Left ventricle myocardium inferior (tissue), 1 donor: ENCODE measurements at regions not wholly inside any gene's neighbourhood (a gene's known extent, or its start where the extent isn't known, plus 50 kb on each side); places are given as distances from the start of the nearest gene placed in this dataset.
A peak's percentile ranks its signal among the peaks of the same experiment; 100 is the strongest.

Experiments used
- DNase-seq: peaks from one replicate; pipeline ENCODE4 v3.0.0-alpha.2; 2020
- H3K27ac ChIP-seq: fragments of 200-600 bp; replicated peaks from 2 replicates; pipeline ENCODE4 v1.8.0; 2021
- H3K27me3 ChIP-seq: fragments of 200-600 bp; 2 replicates; pipeline ENCODE4 v1.8.0; 2021; ENCODE audit warnings: low read depth
- H3K36me3 ChIP-seq: fragments of 200-600 bp; 2 replicates; pipeline ENCODE4 v1.8.0; 2021
- H3K4me1 ChIP-seq: fragments of 200-600 bp; 2 replicates; pipeline ENCODE4 v1.8.0; 2021
- H3K4me3 ChIP-seq: fragments of 200-600 bp; 2 replicates; pipeline ENCODE4 v1.8.0; 2021; ENCODE audit warnings: mild to moderate bottlenecking, moderate library complexity
- H3K9me3 ChIP-seq: fragments of 200-600 bp; replicated peaks from 2 replicates; pipeline ENCODE4 v1.8.0; 2021
- CTCF ChIP-seq: fragments of 200-600 bp; IDR thresholded peaks from 2 replicates; pipeline ENCODE4 v1.8.0; 2021; ENCODE audit warnings: antibody characterized with exemption, mild to moderate bottlenecking, borderline replicate concordance
- intact Hi-C: fragments of 100-400 bp; cut with micrococcal nuclease; formaldehyde crosslinking; loops from one replicate; pipeline ENCODE4 v1.11.0; 2022
- donor health status: DM: no; HTN: yes; CAD: no; lungs with severe emphysema.

DNA sequence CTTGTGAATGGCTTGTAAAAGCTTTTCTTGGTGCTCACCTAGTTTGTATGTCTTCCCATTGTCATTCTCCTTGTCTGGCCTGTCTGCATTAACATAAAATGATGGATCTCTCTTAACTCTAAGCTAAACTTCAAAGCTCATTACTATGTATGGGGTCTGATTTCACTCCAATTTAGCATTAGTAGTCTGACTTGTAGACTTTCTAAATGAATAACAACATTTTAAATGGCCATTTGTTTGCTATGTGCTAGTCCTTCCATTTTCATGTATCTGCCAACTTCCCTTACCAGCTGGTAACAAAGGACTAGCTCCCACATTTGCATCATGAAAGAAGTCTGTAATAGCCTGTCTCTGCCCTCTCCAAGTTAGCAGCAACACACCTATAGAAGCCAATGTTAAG is 324.2 kb upstream of the RGPD4 start:
- intact Hi-C loops: no loop called here
- Histone ChIP-seq H3K4me1 (no peaks in the 10 kb centered on the region), H3K27ac (no peak overlapping the region), H3K27me3 (no peaks in the 10 kb centered on the region), H3K36me3 (no peaks in the 10 kb centered on the region), H3K4me3 (no peak overlapping the region), H3K9me3 (peaks cover 3% of the 10 kb centered on the region)
- no peak for DNase-seq
- TF ChIP-seq CTCF: no peak

DNA sequence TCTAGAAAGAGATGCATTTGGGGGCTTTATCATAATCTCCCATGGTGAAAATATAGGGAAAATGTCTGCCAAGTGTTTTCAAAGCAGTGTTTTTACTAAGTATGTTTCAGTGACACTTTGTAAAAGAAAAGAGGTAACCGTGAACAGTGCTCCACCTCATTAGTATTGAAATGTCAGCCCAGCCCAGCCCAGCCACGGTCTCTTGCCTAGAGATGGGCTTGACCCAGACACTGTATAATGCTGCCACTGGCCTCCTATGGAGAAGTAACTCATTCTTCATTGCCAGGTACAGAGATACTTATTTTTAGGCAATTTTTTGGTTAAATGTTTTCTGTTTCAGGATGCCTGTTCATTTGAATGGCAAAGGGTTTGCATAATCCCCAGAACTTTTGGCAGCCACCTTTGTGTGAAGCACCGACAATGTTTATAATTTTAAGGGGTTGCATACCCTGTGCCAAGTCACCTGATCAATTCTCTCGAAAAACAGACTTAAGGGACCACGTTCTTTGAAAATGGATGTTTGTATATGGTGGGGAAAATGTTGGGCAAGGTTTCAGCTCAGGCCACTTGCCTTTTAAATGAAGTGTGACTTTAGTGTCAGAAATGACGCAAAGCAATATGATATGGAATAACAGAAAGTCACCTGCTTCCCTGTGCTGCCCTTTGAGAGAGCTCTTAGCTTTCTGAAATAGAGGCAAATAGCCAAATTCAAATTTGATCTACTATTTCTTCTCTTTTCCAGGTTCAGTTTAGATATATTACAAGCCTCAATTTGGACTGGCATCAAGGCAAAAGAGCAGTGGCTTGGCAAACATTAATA is 314.5 kb upstream of the RGPD4 start:
- no peak for TF ChIP-seq CTCF
- no peak for DNase-seq
- no peaks in the 10 kb centered on the region for H3K27me3 ChIP-seq
- intact Hi-C loops: no loop called here
- no peak overlapping the region for H3K27ac ChIP-seq
- H3K36me3 ChIP-seq: no peaks in the 10 kb centered on the region
- no peak overlapping the region for H3K4me3 ChIP-seq
- no peaks in the 10 kb centered on the region for H3K4me1 ChIP-seq
- peaks cover 5% of the 10 kb centered on the region for H3K9me3 ChIP-seq

- DNase-seq: no peak
- H3K9me3 ChIP-seq: peaks cover 10% of the 10 kb centered on the region
- no peak overlapping the region for H3K27ac ChIP-seq
- no peaks in the 10 kb centered on the region for H3K4me1 ChIP-seq
- H3K4me3 ChIP-seq: no peak overlapping the region
- no peaks in the 10 kb centered on the region for H3K36me3 ChIP-seq
- no peak for TF ChIP-seq CTCF
- intact Hi-C loops: no loop called here
- no peaks in the 10 kb centered on the region for H3K27me3 ChIP-seq
Observed at GRCh38 chr2:107525406-107525805, 301.3 kb upstream of the RGPD4 start.

DNA sequence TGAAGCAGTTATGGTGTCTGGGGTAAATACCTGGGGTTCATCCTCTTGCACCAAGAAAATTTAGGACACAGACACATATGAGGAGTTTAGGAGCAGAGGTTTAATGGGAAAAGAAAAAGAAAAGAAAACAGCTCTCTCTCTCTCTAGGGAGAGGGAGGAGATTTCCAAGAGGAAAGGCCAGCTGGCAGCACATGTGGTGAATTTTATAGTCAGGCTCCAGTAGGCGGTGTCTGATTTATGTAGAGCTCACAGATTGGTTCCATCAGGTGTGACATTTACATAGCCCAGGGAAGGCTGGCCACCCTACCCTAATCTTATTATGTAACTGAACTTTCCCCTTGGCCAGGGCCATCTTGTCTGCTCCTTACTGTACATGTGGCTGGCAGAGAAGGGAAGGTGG is 297.5 kb upstream of the RGPD4 start:
- intact Hi-C loops: no loop called here
- H3K36me3 ChIP-seq: no peaks in the 10 kb centered on the region
- H3K9me3 ChIP-seq: no peaks in the 10 kb centered on the region
- peak overlapping the region; percentile 12 for H3K4me3 ChIP-seq
- H3K27ac ChIP-seq: no peak overlapping the region
- peak; percentile 25 for DNase-seq
- H3K4me1 ChIP-seq: no peaks in the 10 kb centered on the region
- H3K27me3 ChIP-seq: no peaks in the 10 kb centered on the region
- no peak for TF ChIP-seq CTCF

DNA sequence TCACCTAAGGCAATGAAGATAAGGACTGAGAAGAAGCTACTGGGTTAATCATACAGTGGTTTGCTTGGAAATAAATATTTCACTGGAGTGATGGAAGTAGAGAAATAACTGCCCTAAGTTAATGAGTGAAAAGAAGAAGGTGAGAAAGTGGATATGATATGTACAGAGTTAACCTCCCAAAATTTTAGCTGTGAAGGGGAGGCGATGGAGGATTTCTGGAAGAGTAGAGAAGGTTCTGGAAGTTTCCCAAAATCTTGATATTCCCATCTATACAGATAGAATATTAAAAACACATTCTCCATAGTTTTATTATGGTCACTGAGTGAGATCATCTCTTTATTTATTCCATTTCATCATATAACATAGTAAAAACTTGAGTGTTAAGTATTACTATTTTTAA is 296.6 kb upstream of the RGPD4 start:
- Histone ChIP-seq H3K4me3 (peak overlapping the region; percentile 12), H3K27me3 (no peaks in the 10 kb centered on the region), H3K36me3 (no peaks in the 10 kb centered on the region), H3K9me3 (no peaks in the 10 kb centered on the region), H3K27ac (no peak overlapping the region), H3K4me1 (no peaks in the 10 kb centered on the region)
- no peak for DNase-seq
- intact Hi-C loops: no loop called here
- TF ChIP-seq CTCF: no peak
